GM21528 (cell line): ENCODE measurements at regions not wholly inside any gene's neighbourhood (a gene's known extent, or its start where the extent isn't known, plus 50 kb on each side); places are given as distances from the start of the nearest gene placed in this dataset.
A peak's percentile ranks its signal among the peaks of the same experiment; 100 is the strongest.
"Not testable (repeated sequence)": the region's sequence is repeated elsewhere in the genome, so short reads cannot be mapped to it uniquely, and the experiment has no call there.

Source experiments
- ATAC-seq: cut with Tn5 transposase; IDR thresholded peaks from one replicate; pipeline ENCODE4 v1.9.1; 2021; ENCODE audit warnings: mild to moderate bottlenecking, moderate library complexity; ENCODE audit not compliant: unreplicated experiment, low FRiP score

GRCh38 chr5:96527768-96528661 is 95.0 kb upstream of the PCSK1 start:
- ATAC-seq: no peak

- ATAC-seq: no peak
Measured at GRCh38 chr5:96528826-96529474, 95.9 kb upstream of the PCSK1 start.

GRCh38 chr5:96529559-96529958 is 96.5 kb upstream of the PCSK1 start:
- ATAC-seq: no peak

- ATAC-seq: no peak
Measured at GRCh38 chr5:96530901-96531300, 97.9 kb upstream of the PCSK1 start.

- no peak for ATAC-seq
Measured at GRCh38 chr5:96533371-96533770, 100.3 kb upstream of the PCSK1 start.

- no peak for ATAC-seq
Measured at GRCh38 chr5:96537386-96537785, 104.3 kb upstream of the PCSK1 start.

- no peak for ATAC-seq
Measured at GRCh38 chr5:96538808-96539250, 105.8 kb upstream of the PCSK1 start.

- ATAC-seq: no peak
Measured at GRCh38 chr5:96546120-96546519, 113.1 kb upstream of the PCSK1 start.

GRCh38 chr5:96547486-96547885 is 114.4 kb upstream of the PCSK1 start:
- ATAC-seq: no peak

GRCh38 chr5:96548905-96549304 is 113.3 kb upstream of the CAST start:
- no peak for ATAC-seq

- ATAC-seq: not testable (repeated sequence)
Measured at GRCh38 chr5:96560857-96561256, 101.3 kb upstream of the CAST start.

- no peak for ATAC-seq
Measured at GRCh38 chr5:96562614-96563013, 99.6 kb upstream of the CAST start.

- no peak for ATAC-seq
Measured at GRCh38 chr5:96563816-96564215, 98.4 kb upstream of the CAST start.

- peak; percentile 53 for ATAC-seq
Measured at GRCh38 chr5:96565582-96566265, 96.5 kb upstream of the CAST start.

- ATAC-seq: no peak
Measured at GRCh38 chr5:96566833-96567587, 95.2 kb upstream of the CAST start.

- ATAC-seq: no peak
Measured at GRCh38 chr5:96569332-96569731, 92.8 kb upstream of the CAST start.

- ATAC-seq: no peak
Measured at GRCh38 chr5:96569770-96570169, 92.4 kb upstream of the CAST start.

- no peak for ATAC-seq
Measured at GRCh38 chr5:96572864-96573512, 89.2 kb upstream of the CAST start.

GRCh38 chr5:96573513-96573894 is 88.7 kb upstream of the CAST start:
- ATAC-seq: no peak

- ATAC-seq: no peak
Measured at GRCh38 chr5:96576876-96577275, 85.3 kb upstream of the CAST start.
